HUDEP-2 (cell line): ENCODE measurements at regions not wholly inside any gene's neighbourhood (a gene's known extent, or its start where the extent isn't known, plus 50 kb on each side); places are given as distances from the start of the nearest gene placed in this dataset.
A peak's percentile ranks its signal among the peaks of the same experiment; 100 is the strongest.
"Not testable (repeated sequence)": the region's sequence is repeated elsewhere in the genome, so short reads cannot be mapped to it uniquely, and the experiment has no call there.

Source experiments
- DNase-seq, 76 experiments: peaks; one replicate each; lab custom pipeline; 2025; ENCODE audit not compliant: unreplicated experiment in 76 of 76; lab: John Stamatoyannopoulos, UW

GRCh38 chrX:124426288-124427169 is 80.2 kb downstream of the SH2D1A start:
- no peak for DNase-seq

DNA sequence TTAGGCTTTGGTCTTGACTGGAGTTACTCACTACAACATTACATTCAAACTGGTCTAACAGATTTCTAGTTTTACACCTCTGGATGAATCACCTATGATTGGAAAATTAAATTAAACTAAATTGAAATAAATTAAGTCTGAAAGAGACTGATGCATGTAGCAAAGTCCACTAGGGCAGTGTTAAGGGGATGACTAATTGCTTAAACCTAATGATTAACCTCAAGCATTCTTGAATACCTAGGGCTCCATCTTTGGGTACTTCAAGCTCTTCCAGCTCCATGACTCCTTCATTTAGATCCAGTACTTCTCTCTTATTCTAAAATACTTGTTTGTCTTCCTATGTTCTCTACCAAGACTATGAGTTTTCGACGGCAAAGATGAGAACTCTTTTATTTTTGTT is 86.8 kb downstream of the SH2D1A start:
- DNase-seq, result no peak

- DNase-seq, result no peak
Measured at GRCh38 chrX:124435616-124436015, 89.3 kb downstream of the SH2D1A start.

DNA sequence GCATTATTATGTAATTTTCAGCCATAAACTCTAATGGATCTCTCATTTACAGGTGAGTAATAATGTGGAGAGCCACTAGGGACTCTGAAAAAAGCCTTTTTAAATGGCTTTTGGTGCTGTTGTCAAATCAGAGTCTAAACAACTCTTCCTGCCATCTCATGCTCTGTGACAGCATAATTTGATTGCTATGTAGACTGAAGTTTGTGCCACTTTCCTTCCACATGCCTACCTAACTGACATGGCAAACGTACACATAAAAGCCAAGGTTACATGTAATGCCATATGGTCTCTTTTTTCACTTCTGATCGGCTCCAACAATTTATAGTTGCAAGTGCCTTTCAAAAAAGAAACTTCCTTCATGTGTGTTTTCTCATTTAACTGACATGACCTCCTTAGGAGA is 94.3 kb downstream of the SH2D1A start:
- DNase-seq, result no peak

DNA sequence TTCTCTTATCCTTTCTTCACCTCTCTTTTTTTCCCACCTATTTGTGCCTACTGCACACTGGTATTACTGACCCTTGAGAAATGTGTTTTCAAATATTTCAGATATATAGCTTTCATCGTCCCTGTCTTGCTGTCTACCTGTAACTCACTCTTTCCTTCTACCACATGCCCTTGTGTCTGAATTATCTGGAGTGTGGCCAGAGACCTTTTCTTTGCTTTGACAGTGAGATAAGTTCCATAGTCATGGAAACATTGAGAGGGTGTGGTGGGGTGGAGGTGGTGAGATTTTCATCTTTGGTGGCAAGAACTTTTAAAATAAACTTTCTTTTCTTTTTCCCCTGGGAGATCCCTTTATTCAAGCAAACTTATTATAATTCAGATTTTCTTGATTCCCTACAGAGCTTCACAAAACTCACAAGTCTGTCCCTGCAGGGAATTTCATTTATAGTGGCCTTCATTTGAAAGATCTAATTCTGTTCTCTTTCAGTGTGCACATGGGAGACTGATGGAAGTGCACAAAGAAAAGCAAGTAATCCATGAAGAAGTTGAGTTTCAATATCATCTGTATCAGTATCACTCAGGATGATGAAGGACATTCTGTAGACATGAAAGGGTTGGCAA is 95.7 kb downstream of the SH2D1A start:
- peak in 22 of 76 experiments; percentile 0 to 39 (median 10) for DNase-seq

DNA sequence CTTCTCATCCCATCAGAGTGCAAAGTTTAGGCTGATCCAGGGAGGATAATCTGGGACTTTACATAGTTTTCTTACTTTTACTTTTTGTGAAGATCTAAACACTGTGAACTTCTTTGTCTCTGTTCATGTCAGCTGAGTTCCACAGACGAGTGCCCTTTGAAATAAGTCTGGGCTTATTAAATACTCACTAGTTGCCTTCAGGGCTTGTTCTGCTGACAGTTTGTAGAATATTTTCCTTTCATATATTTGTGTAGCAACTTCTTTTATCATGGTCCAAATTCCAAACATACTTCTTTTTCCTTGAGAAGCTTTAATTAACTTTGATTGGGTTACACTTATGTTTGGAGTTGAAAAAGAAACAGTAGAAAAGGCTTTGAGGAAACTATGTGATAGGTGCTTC is 109.6 kb downstream of the SH2D1A start:
- DNase-seq, result no peak

DNA sequence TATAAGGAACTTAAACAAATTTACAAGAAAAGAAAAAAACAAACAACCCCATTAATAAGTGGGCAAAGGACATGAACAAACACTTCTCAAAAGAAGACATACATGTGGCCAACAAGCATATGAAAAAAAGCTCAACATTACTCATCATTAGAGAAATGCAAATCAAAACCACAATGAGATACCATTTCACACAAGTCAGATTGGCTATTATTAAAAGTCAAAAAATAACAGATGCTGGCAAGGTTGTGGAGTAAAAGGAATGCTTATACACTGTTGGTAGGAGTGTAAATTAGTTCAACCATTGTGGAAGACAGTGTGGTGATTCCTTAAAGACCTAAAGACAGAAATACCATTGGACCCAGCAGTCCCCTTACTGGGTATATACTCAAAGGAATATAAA is 113.5 kb downstream of the SH2D1A start:
- not testable (repeated sequence) for DNase-seq

DNA sequence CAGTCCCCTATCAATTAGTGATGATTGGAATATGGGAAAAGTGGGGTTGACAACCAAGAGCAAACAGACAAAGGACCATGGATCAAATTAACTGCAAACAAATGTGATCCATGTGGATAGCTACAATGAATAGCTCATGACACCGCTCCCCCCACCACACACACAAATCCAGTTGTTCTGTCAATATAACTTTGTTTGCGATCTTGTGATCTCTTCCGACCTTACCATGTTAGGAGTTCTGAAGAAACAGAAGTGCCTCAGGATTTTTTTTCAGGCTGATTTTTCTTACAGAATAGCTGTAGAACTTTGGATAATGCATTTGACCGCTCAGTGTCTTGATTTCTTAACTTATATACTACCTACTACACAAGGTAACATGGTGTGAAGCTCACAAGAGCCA is 116.6 kb downstream of the SH2D1A start:
- DNase-seq, result no peak

DNA sequence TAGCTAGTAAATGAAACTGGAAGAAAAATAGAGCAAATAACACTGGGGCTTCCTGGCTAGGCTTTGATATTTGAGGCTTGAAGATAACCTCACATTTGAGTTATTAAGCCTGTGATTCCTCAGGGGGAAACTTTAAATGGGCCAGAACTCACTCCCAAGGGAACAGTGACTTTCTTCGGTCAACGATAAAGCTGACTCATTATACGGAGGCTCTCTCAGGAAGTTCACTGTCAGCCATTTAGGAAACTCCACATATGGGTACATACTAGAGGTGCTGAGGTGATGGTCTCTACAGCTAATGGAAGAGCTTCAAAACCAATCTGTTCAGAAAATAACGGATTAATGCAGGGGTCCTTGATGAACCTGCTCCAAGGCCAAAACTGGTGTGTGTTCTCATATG is 120.8 kb downstream of the SH2D1A start:
- DNase-seq, result no peak

DNA sequence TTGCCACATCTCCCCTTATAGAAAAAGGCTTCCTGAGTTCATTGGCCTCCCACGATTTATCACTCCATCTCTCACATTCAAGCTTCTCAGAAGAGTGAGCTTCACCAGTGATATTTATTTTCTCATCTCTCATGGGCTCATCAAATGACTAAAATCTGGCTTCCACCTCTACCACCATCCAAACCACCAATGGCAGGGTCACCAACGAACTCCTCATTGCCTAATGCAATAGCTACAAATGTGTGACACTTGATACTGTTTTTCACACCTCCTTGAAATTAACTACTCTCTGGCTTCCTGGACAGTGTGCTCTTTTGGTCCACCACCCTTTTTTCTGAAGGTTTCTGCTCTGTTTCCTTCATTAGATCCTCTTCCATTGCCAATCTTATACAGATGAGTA is 129.0 kb downstream of the SH2D1A start:
- DNase-seq, result no peak

GRCh38 chrX:124476562-124476961 is 130.2 kb downstream of the SH2D1A start:
- no peak for DNase-seq

GRCh38 chrX:124478046-124478445 is 131.7 kb downstream of the SH2D1A start:
- no peak for DNase-seq

DNA sequence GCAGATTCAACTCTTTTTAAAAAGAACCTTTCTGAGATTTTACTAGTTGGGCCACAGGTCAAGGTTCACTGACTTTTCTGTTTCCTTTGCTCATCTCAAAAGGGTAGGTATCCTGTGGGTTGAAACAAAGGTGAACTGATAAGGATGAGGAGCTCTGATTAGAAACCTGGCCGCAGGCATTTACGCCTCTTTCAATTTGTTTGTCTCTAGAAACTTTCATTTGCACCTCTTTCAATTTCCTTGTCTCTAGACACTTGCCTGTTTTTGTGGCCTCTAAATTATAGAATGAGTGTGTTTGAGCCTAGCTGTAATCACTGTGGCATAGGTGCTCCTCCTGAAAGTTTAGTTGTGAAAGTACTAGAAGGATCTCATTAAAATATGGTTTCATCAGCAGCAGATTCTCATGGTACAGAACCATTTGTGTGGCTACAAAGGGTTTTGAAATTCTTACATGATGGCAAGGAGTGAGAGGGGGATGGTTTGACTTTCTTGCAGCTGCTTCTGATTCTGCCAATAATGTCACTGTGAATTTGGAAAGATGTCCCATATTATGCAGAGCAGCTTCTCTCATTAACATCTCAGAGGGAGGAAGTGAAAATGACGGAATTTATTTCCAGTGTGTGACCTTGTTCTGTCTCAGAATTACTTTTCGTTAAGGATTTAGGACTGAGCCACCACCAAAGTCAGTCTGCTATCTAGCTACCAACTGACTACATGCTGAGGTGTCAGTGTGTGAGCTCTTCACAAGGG is 142.2 kb downstream of the SH2D1A start:
- DNase-seq, result no peak

DNA sequence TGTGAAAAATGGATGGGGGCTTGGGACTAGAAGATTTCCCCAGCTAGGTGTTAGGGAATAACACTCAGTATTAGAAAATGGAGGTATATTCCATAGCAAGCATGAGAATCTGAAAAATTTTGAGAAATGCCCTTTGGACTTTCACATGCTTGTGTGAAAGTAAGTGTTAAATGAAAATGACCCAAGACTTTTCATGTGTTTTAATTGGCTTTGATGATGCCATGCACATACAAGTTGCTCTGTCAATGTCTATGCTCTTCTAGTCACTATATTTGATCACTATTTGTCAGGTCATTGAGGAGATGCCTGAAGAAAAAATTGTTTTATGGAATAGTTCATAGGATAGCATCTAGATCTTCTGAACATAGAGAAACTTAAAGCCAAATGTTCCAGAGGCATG is 147.6 kb downstream of the SH2D1A start:
- no peak for DNase-seq

GRCh38 chrX:124497386-124497785 is 151.0 kb downstream of the SH2D1A start:
- no peak for DNase-seq

- DNase-seq, result no peak
Measured at GRCh38 chrX:124501586-124501985, 155.2 kb downstream of the SH2D1A start.

GRCh38 chrX:124502166-124502565 is 155.8 kb downstream of the SH2D1A start:
- no peak for DNase-seq

DNA sequence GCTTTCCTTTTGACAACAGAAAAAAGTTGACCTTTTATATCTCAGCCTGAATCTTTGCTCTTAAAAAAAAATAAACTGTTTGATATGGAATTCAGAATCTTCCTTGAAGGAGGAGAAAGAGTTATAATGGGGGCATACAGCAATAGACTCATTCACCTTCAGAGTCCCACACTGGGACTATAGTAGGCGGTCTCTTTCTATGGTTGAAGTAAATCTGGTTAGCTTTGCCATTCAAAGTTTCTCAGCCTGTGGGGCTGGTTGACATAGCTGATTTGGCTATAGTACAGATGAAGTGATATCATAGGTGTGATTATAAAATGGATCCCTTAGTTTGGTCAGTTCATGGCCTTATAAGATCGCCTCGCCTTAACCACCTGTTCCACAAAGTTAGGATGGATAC is 156.2 kb downstream of the SH2D1A start:
- DNase-seq, result no peak

GRCh38 chrX:124504111-124504983 is 158.0 kb downstream of the SH2D1A start:
- no peak for DNase-seq

- no peak for DNase-seq
Measured at GRCh38 chrX:124506066-124506465, 159.7 kb downstream of the SH2D1A start.

DNA sequence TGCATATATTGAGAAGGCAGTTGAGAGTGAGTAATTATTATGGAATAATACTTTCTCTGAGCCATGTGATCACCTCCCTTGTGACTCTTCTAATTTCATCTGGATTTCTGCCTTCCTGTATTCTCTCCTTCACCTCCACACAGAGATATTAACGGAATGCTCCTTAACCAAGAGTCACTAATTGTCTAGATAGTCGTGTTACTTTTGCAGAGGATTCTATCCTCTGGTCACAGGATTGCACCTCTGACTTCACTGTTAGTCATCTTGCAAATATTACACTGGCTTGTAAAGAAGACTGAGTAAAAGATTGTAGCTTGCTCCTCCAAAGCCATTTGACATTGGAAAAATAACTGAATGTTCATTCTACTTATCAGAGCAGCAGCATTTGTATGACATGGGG is 160.9 kb downstream of the SH2D1A start:
- DNase-seq, result no peak
